Right lung (tissue), 2 donors: ENCODE measurements at regions not wholly inside any gene's neighbourhood (a gene's known extent, or its start where the extent isn't known, plus 50 kb on each side); places are given as distances from the start of the nearest gene placed in this dataset.
"Not testable (repeated sequence)": the region's sequence is repeated elsewhere in the genome, so short reads cannot be mapped to it uniquely, and the experiment has no call there.

Source experiments
- DNase-seq, 2 donors: peaks; one replicate each; pipeline ENCODE4 v3.0.0-alpha.2; 2013

- DNase-seq = no peak
Observed at GRCh38 chr12:96085475-96085874, 50.1 kb upstream of the LTA4H start.

- DNase-seq = not testable (repeated sequence)
Observed at GRCh38 chr12:96086190-96086589, 50.8 kb upstream of the LTA4H start.

- DNase-seq = no peak
Observed at GRCh38 chr12:96091833-96092232, 56.4 kb upstream of the LTA4H start.

- DNase-seq = no peak
Observed at GRCh38 chr12:96093543-96094196, 58.3 kb upstream of the LTA4H start.

- no peak for DNase-seq
Observed at GRCh38 chr12:96094201-96094600, 58.8 kb upstream of the LTA4H start.

- DNase-seq = no peak
Observed at GRCh38 chr12:96098631-96099030, 63.2 kb upstream of the LTA4H start.

GRCh38 chr12:96099421-96099820 lies 64.0 kb upstream of the LTA4H start:
- DNase-seq = no peak

GRCh38 chr12:96099986-96100385 lies 64.6 kb upstream of the LTA4H start:
- no peak for DNase-seq

- no peak for DNase-seq
Observed at GRCh38 chr12:96101806-96102205, 66.4 kb upstream of the LTA4H start.

- no peak for DNase-seq
Observed at GRCh38 chr12:96103067-96103644, 67.8 kb upstream of the LTA4H start.

- no peak for DNase-seq
Observed at GRCh38 chr12:96104566-96104965, 69.2 kb upstream of the LTA4H start.

GRCh38 chr12:96106137-96106536 lies 70.8 kb upstream of the LTA4H start:
- DNase-seq = no peak

- no peak for DNase-seq
Observed at GRCh38 chr12:96107236-96107635, 71.8 kb upstream of the LTA4H start.

- DNase-seq = no peak
Observed at GRCh38 chr12:96108321-96108720, 72.9 kb upstream of the LTA4H start.

- DNase-seq = not testable (repeated sequence)
Observed at GRCh38 chr12:96108941-96109340, 73.6 kb upstream of the LTA4H start.

- DNase-seq = no peak
Observed at GRCh38 chr12:96112733-96113132, 77.3 kb upstream of the LTA4H start.

GRCh38 chr12:96117460-96117859 lies 76.7 kb upstream of the ELK3 start:
- DNase-seq = no peak

- DNase-seq = peak; percentile 32 to 44
Observed at GRCh38 chr12:96120359-96121100, 73.6 kb upstream of the ELK3 start.

GRCh38 chr12:96121271-96121711 lies 72.9 kb upstream of the ELK3 start:
- DNase-seq = no peak

GRCh38 chr12:96128292-96128691 lies 65.9 kb upstream of the ELK3 start:
- DNase-seq = not testable (repeated sequence)

GRCh38 chr12:96130396-96131059 lies 63.6 kb upstream of the ELK3 start:
- no peak for DNase-seq

- DNase-seq = no peak
Observed at GRCh38 chr12:96131230-96131788, 62.9 kb upstream of the ELK3 start.
